CD4-positive, alpha-beta T cell treated with Interleukin-6 for 4 hours (primary cell): ENCODE measurements at regions not wholly inside any gene's neighbourhood (a gene's known extent, or its start where the extent isn't known, plus 50 kb on each side); places are given as distances from the start of the nearest gene placed in this dataset.
"Not testable (repeated sequence)": the region's sequence is repeated elsewhere in the genome, so short reads cannot be mapped to it uniquely, and the experiment has no call there.

ENCODE experiments used
- DNase-seq: peaks from one replicate; pipeline ENCODE4 v3.0.0-alpha.2; 2020; ENCODE audit warnings: mixed read lengths

DNA sequence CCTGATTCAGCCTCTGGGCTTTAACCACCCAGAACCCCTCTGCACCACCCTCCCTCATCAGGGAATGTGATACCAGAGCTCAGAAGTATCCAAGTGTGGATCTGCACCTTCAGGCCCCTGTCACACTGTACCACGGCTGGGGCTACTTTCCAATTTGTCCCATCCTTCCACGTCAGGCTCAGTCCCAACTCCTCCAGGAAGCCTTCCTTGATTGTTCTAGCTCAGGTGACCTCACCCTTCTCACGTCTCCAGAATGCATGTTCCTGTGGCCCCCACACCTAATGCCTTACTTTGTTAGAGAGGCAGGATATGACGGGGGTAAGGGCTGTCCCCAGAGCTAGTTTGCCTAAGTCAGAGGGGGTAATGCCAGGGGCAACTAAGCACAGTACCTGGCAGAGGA is 134.3 kb downstream of the TFCP2L1 start:
- no peak for DNase-seq

GRCh38 chr2:121151311-121152109 is 133.5 kb downstream of the TFCP2L1 start:
- DNase-seq: no peak

DNA sequence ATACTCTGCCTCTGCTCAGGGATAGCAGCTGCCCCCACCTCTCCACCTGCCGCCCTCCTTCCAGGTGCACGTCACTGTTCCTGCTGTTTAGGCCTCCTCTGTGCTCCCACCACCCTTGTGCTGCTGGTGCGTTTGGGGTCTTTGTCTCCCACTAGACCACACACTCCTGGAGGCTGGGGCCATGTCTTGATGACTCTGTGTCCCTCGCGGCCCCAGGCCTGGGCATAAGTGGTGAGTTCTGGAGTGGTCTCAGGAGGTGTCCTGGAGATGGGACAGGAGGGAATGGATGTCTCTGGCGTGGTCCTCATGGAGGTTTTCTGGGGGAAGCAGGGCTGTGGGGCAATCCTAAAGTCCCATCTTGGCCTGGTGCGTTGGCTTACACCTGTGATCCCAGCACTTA is 132.1 kb downstream of the TFCP2L1 start:
- no peak for DNase-seq

GRCh38 chr2:121153516-121153915 is 131.5 kb downstream of the TFCP2L1 start:
- DNase-seq: no peak

GRCh38 chr2:121155502-121156056 is 129.4 kb downstream of the TFCP2L1 start:
- no peak for DNase-seq

DNA sequence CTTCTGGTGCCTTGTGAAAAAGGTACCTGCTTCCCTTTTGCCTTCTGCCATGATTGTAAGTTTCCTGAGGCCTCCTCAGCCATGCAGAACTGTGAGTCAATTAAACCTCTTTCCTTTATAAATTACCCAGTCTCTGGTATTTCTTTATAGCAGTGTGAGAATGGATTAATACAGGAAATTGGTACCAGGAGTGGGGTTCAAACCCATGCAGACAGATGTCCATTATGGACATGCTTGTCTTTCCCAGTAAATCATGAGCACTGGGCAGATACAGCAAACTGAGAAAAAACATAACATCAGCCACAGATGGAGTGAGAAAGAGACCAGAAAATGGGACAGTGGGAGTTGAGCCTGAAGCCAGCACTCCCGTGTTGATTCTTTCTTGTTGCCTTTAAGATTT is 127.5 kb downstream of the TFCP2L1 start:
- DNase-seq: not testable (repeated sequence)

GRCh38 chr2:121159291-121160071 is 125.5 kb downstream of the TFCP2L1 start:
- no peak for DNase-seq

DNA sequence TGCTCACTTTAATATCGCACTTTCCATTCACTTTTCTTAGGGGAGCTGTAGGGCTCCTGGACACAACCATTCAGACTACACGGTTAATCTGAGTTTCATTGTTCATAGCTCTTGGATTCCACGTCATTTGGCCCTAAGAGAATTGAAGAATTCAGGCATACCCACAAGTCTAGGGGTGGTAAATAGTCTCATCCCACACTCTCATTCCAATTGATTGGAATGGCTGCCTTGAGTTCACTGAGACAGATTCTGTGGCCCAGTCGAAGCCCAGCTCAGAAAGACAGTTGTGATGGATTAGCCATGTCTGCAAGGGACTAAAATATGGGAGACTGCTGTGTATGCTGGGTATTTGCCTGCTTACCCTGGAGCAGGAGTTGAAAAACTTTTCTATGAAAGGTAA is 124.6 kb downstream of the TFCP2L1 start:
- no peak for DNase-seq

- DNase-seq: no peak
These were observed 123.7 kb downstream of the TFCP2L1 start for GRCh38 chr2:121161272-121161671.

GRCh38 chr2:121162893-121163292 is 122.1 kb downstream of the TFCP2L1 start:
- DNase-seq: no peak

GRCh38 chr2:121164042-121164441 is 121.0 kb downstream of the TFCP2L1 start:
- DNase-seq: no peak

GRCh38 chr2:121165038-121165542 is 119.9 kb downstream of the TFCP2L1 start:
- no peak for DNase-seq
